ENCODE measurements at regions not wholly inside any gene's neighbourhood (a gene's known extent, or its start where the extent isn't known, plus 50 kb on each side); places are given as distances from the start of the nearest gene placed in this dataset.

GRCh38 chr9:108755979-108756378 lies 99.8 kb downstream of the ACTL7B start:
- H3K4me2 ChIP-seq (ENCODE audit: insufficient read depth, low read length), result no peak overlapping the region
- no TSS peak for BruUV-seq (replicated peaks)
- no peak overlapping the region for H3K27ac ChIP-seq (ENCODE audit: insufficient read depth, low read depth, low read length)
- H3K9ac ChIP-seq (replicated peaks; ENCODE audit: extremely low read depth, insufficient read depth, low read length), result no peak overlapping the region
- ChIA-PET CTCF (no interaction called here), POLR2A (no interaction called here)
- no peak overlapping the region for H2AFZ ChIP-seq (ENCODE audit: low read depth, low read length)
- intact Hi-C loops (cut with micrococcal nuclease) (no loop called here), dilution Hi-C loops (cut with MboI; ENCODE audit: extremely low pct_ligation_motif_present, low sequenced_read_pairs) (no loop called here)
- FAIRE-seq (no peak), DNase-seq (ENCODE audit: low read depth, low spot score) (no peak)
- no peaks in the 10 kb centered on the region for H3K4me1 ChIP-seq (ENCODE audit: control insufficient read depth, extremely low read depth, insufficient read depth, low read length)
- H4K20me1 ChIP-seq (replicated peaks; ENCODE audit: control insufficient read depth, extremely low read depth, insufficient read depth, low read length), result no peaks in the 10 kb centered on the region
- H3K27me3 ChIP-seq (ENCODE audit: control insufficient read depth in 2 of 2, insufficient read depth in 2 of 2, low read length in 2 of 2), result no peaks in the 10 kb centered on the region
- no peaks in the 10 kb centered on the region for H3K9me1 ChIP-seq (replicated peaks; ENCODE audit: control insufficient read depth, extremely low read depth, insufficient read depth, low read length)
- no peak overlapping the region for H3K4me3 ChIP-seq (replicated peaks in 1 of 3; ENCODE audit: insufficient read depth in 1 of 3, low read depth in 1 of 3, low read length in 3 of 3)
- no peak for TF ChIP-seq MAX (IDR thresholded peaks at IDR 0.05; ENCODE audit: insufficient read depth, insufficient read length)
- TF ChIP-seq POLR2A (IDR thresholded peaks at IDR 0.05; ENCODE audit: low read depth, low read length), result no peak
- TF ChIP-seq FOS (IDR thresholded peaks at IDR 0.05; ENCODE audit: borderline replicate concordance, insufficient read depth, low read length), result no peak
- TF ChIP-seq CTCF (IDR thresholded peaks at IDR 0.05; ENCODE audit: extremely low read depth in 1 of 2, insufficient read depth in 1 of 2, low read depth in 1 of 2, low read length in 2 of 2), result no peak
- TF ChIP-seq GATA2 (IDR thresholded peaks at IDR 0.05; ENCODE audit: insufficient read depth, insufficient read length, low read depth, low read length), result no peak
- TF ChIP-seq MYC (IDR thresholded peaks at IDR 0.05; ENCODE audit: low read depth, low read length), result no peak
- TF ChIP-seq JUN (IDR thresholded peaks at IDR 0.05; ENCODE audit: borderline replicate concordance, insufficient read depth, insufficient read length, low read depth), result no peak
- no peak for TF ChIP-seq POLR2AphosphoS5 (IDR thresholded peaks at IDR 0.05; ENCODE audit: insufficient read depth, low read depth, low read length)
- no peak for TF ChIP-seq EZH2 (IDR thresholded peaks at IDR 0.05; ENCODE audit: borderline replicate concordance, low read depth, low read length, severe bottlenecking)
- no peaks in the 10 kb centered on the region for H3K9me3 ChIP-seq (replicated peaks; ENCODE audit: control insufficient read depth, insufficient read depth, low read length)
- H3K79me2 ChIP-seq (ENCODE audit: control insufficient read depth, insufficient read depth, low read length), result no peaks in the 10 kb centered on the region
- H3K36me3 ChIP-seq (ENCODE audit: control insufficient read depth in 2 of 2, extremely low read depth in 1 of 2, insufficient read depth in 2 of 2, low read length in 2 of 2), result no peaks in the 10 kb centered on the region

Measured in endothelial cell of umbilical vein (primary cell).